ENCODE measurements at regions not wholly inside any gene's neighbourhood (a gene's known extent, or its start where the extent isn't known, plus 50 kb on each side); places are given as distances from the start of the nearest gene placed in this dataset.

DNA sequence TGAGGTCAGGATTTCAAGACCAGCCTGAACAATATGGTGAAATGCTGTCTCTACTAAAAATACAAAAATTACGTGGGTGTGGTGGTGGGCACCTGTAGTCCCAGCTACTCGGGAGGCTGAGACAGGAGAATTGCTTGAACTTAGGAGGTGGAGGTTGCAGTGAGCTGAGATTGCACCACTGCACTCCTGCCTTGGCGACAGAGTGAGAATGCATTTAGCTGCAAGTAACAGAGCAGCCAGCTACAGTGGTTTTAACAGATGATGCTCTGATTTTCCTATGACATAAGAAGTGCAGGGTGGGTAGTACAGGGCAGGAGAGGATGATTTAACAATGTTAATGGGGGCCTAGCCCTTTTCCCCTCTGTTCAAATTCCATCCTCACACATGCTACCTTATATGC, 267.9 kb downstream of the RPLP1 start:
- TF ChIP-seq, protein P1, sequence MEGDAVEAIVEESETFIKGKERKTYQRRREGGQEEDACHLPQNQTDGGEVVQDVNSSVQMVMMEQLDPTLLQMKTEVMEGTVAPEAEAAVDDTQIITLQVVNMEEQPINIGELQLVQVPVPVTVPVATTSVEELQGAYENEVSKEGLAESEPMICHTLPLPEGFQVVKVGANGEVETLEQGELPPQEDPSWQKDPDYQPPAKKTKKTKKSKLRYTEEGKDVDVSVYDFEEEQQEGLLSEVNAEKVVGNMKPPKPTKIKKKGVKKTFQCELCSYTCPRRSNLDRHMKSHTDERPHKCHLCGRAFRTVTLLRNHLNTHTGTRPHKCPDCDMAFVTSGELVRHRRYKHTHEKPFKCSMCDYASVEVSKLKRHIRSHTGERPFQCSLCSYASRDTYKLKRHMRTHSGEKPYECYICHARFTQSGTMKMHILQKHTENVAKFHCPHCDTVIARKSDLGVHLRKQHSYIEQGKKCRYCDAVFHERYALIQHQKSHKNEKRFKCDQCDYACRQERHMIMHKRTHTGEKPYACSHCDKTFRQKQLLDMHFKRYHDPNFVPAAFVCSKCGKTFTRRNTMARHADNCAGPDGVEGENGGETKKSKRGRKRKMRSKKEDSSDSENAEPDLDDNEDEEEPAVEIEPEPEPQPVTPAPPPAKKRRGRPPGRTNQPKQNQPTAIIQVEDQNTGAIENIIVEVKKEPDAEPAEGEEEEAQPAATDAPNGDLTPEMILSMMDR (IDR thresholded peaks at IDR 0.05) = no peak
- no peak for TF ChIP-seq POLR2A (IDR thresholded peaks at IDR 0.05; ENCODE audit: low read depth)
- no peak for TF ChIP-seq EP300 (IDR thresholded peaks at IDR 0.05)

Measured in esophagus muscularis mucosa (tissue), 4 donors.